NB4 (cell line): ENCODE measurements at regions not wholly inside any gene's neighbourhood (a gene's known extent, or its start where the extent isn't known, plus 50 kb on each side); places are given as distances from the start of the nearest gene placed in this dataset.

Source experiments
- DNase-seq: peaks from one replicate; pipeline ENCODE4 v3.0.0; 2010; ENCODE audit warnings: low read depth
- H3K4me3 ChIP-seq: one replicate; pipeline ENCODE4 v1.5.1; 2011; ENCODE audit warnings: mild to moderate bottlenecking, low read depth, low read length, moderate library complexity
- CTCF ChIP-seq: IDR thresholded peaks from one replicate; pipeline ENCODE4 v1.5.1; 2012; ENCODE audit warnings: low read depth, low read length
- MYC ChIP-seq: IDR thresholded peaks from 2 replicates; pipeline ENCODE4 v1.6.1; 2011; ENCODE audit warnings: low read depth, low read length
- POLR2A ChIP-seq: IDR thresholded peaks from 2 replicates; pipeline ENCODE4 v1.6.1; 2011; ENCODE audit warnings: mild to moderate bottlenecking; ENCODE audit not compliant: insufficient read length; ENCODE audit errors: extremely low read depth
- TF ChIP-seq, protein P1 (sequence below): IDR thresholded peaks from 2 replicates; pipeline ENCODE4 v1.6.1; 2011; ENCODE audit warnings: low read depth, low read length

- no peak overlapping the region for H3K4me3 ChIP-seq
- DNase-seq: no peak
- TF ChIP-seq MYC (no peak), CTCF (no peak), POLR2A (no peak)
- TF ChIP-seq, protein P1, sequence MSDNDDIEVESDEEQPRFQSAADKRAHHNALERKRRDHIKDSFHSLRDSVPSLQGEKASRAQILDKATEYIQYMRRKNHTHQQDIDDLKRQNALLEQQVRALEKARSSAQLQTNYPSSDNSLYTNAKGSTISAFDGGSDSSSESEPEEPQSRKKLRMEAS: no peak
Measured at GRCh38 chr9:14031810-14032209, 282.1 kb downstream of the NFIB start.

DNA sequence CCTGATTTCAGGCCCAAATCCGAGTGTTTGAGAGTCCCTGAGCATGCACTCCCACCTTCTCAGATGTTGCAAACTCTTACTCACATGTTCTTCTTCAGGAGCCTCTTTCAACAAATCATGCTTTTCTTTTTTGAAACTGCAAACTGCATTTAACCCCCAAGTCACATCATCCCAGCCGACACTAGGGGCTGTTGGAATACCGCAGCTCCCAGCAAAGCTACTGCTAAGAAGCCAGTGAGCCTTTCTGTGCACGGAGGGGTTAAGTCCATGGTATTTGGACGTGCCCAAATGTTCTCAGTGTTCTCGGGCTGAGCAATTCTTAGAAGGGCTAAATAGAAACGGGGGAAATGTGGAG is 282.9 kb downstream of the NFIB start:
- H3K4me3 ChIP-seq: no peak overlapping the region
- TF ChIP-seq MYC (no peak), POLR2A (no peak), CTCF (no peak)
- TF ChIP-seq, protein P1: no peak
- DNase-seq: no peak

DNA sequence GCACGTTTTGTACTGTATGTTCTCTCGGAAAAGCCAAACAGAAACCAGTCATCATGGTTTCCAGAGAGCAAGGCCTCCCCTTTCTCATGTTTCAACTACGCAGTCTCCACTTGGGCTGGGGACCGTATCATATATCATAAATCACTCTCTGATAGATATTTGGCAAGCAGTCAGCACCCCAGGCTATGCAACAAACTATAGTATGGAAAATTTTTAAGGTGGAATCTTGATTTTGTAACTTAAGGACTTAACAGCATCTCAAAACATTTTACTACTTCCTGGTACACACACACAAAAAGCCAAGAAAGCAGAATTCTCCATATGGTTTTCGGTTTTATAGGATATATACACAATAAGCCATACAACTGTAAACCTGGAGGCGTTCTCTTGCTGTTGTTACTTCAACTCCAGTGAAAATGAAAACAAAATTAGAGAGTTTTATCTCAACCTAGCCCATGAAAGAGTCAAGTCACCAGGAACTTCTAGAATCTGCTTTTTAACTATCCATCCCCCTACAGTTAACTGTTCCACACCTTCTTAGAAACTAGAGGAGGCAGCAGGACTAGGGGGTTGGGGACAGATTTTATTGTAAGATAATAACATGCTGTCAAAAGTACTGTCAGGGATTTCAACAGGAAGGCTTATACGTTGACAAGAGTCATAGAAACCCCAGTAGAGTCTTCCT is 283.4 kb downstream of the NFIB start:
- DNase-seq: no peak
- H3K4me3 ChIP-seq: no peak overlapping the region
- TF ChIP-seq MYC (no peak), POLR2A (no peak), CTCF (no peak)
- TF ChIP-seq, protein P1: no peak

DNA sequence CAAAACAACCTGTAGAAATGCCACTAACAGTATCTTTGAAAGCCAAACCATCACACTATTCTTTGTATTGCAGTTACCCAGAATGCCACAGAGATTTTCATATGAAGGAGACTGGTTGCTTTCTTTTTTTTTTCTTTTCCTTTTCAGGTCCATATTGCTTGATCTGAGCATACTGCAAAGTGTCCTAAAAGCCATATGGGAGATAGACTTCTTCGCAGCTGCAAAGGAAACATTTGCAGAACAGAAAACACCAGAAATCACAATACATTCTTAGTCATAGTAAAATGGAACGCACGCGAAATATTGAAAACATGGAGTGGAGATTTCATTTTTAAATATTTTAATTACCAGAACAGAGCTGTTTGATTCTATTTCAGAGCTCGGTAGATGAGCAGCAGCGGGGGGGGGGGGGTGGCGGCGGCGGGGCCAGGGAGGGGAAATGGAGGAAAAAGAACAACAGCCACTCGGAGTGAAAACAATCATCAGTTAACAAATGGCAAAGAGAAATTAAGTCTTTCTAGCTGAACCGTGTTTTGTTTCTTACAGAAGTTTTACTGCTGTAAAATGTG is 284.1 kb downstream of the NFIB start:
- TF ChIP-seq CTCF: no peak
- TF ChIP-seq POLR2A: no peak
- TF ChIP-seq, protein P1: no peak
- no peak for TF ChIP-seq MYC
- no peak for DNase-seq
- H3K4me3 ChIP-seq: no peak overlapping the region

GRCh38 chr9:14027116-14027800 is 286.7 kb downstream of the NFIB start:
- TF ChIP-seq, protein P1: no peak
- no peak for TF ChIP-seq MYC
- no peak for TF ChIP-seq POLR2A
- TF ChIP-seq CTCF: no peak
- H3K4me3 ChIP-seq: no peak overlapping the region
- no peak for DNase-seq
